Liver (tissue), 8 donors: ENCODE measurements at regions not wholly inside any gene's neighbourhood (a gene's known extent, or its start where the extent isn't known, plus 50 kb on each side); places are given as distances from the start of the nearest gene placed in this dataset.

Experiments used
- DNase-seq: peaks from one replicate; pipeline ENCODE4 v3.0.0-alpha.2; 2017; ENCODE audit warnings: low spot score
- H3K27ac ChIP-seq, 2 donors: one replicate each; pipeline ENCODE4 v1.7.0; 2013; ENCODE audit warnings: inconsistent platforms in 2 of 2, low read length in 2 of 2, control low read depth in 1 of 2, low read depth in 1 of 2, mild to moderate bottlenecking in 1 of 2
- H3K27me3 ChIP-seq, 4 donors: one replicate each; pipeline versions ENCODE4 v1.6.1 to v1.7.0; 2013; ENCODE audit warnings: low read length in 3 of 4, inconsistent platforms in 1 of 4, mild to moderate bottlenecking in 1 of 4, moderate library complexity in 1 of 4; ENCODE audit not compliant: control insufficient read depth in 4 of 4, insufficient read depth in 4 of 4
- H3K36me3 ChIP-seq, 4 donors: one replicate each; pipeline versions ENCODE4 v1.6.1 to v1.7.0; 2013; ENCODE audit warnings: low read length in 3 of 4, mild to moderate bottlenecking in 3 of 4, low read depth in 1 of 4, moderate library complexity in 1 of 4; ENCODE audit not compliant: control insufficient read depth in 4 of 4, insufficient read depth in 3 of 4
- H3K4me1 ChIP-seq, 4 donors: one replicate each; pipeline versions ENCODE4 v1.6.1 to v1.7.0; 2013; ENCODE audit warnings: low read length in 3 of 4, mild to moderate bottlenecking in 3 of 4, moderate library complexity in 1 of 4; ENCODE audit not compliant: control insufficient read depth in 4 of 4, insufficient read depth in 4 of 4
- H3K4me3 ChIP-seq, 3 donors: one replicate each; pipeline versions ENCODE4 v1.6.1 to v1.7.0; 2013; ENCODE audit warnings: low read length in 3 of 3, control low read depth in 1 of 3, low read depth in 1 of 3, mild to moderate bottlenecking in 1 of 3
- H3K9ac ChIP-seq, 2 donors: one replicate each; pipeline ENCODE4 v1.7.0; 2013; ENCODE audit warnings: low read length in 2 of 2, mild to moderate bottlenecking in 2 of 2, moderate library complexity in 2 of 2, control low read depth in 1 of 2, low read depth in 1 of 2
- H3K9me3 ChIP-seq, 4 donors: one replicate each; pipeline versions ENCODE4 v1.6.1 to v1.7.0; 2013; ENCODE audit warnings: low read length in 3 of 4; ENCODE audit not compliant: control insufficient read depth in 4 of 4
- ATF3 ChIP-seq: IDR thresholded peaks from 2 replicates; pipeline ENCODE4 v1.6.1; 2016; ENCODE audit warnings: antibody characterized with exemption
- CTCF ChIP-seq: fragments of 150-350 bp; IDR thresholded peaks from 2 replicates; pipeline ENCODE4 v1.5.1; 2017; ENCODE audit warnings: improper control_type of control experiment, low read depth, low read length; ENCODE audit not compliant: missing input control
- EGR1 ChIP-seq, 2 donors: IDR thresholded peaks; 2 replicates each; pipeline ENCODE4 v1.6.1; 2016 to 2018; ENCODE audit warnings: antibody characterized with exemption in 2 of 2, low read depth in 2 of 2
- FOXA1 ChIP-seq: IDR thresholded peaks from 2 replicates; pipeline ENCODE4 v1.6.1; 2016; ENCODE audit warnings: antibody characterized with exemption
- FOXA2 ChIP-seq: IDR thresholded peaks from 2 replicates; pipeline ENCODE4 v1.6.1; 2016; ENCODE audit warnings: antibody characterized with exemption
- GABPA ChIP-seq, 2 donors: IDR thresholded peaks in 1 of 2; conservative IDR thresholded peaks in 1 of 2; 2 replicates each; pipeline ENCODE4 v1.6.1; 2016; ENCODE audit warnings: antibody characterized with exemption in 2 of 2, mild to moderate bottlenecking in 1 of 2, moderate library complexity in 1 of 2
- HNF4A ChIP-seq, 2 donors: conservative IDR thresholded peaks; 2 replicates each; pipeline ENCODE4 v1.6.1; 2016; ENCODE audit warnings: antibody characterized with exemption in 2 of 2, mild to moderate bottlenecking in 2 of 2
- HNF4G ChIP-seq: IDR thresholded peaks from 2 replicates; pipeline ENCODE4 v1.6.1; 2016; ENCODE audit warnings: antibody characterized with exemption
- JUND ChIP-seq, 2 donors: IDR thresholded peaks; 2 replicates each; pipeline ENCODE4 v1.6.1; 2016; ENCODE audit warnings: antibody characterized with exemption in 2 of 2
- MAX ChIP-seq: IDR thresholded peaks from 2 replicates; pipeline ENCODE4 v1.6.1; 2016; ENCODE audit warnings: antibody characterized with exemption
- NR2F2 ChIP-seq: IDR thresholded peaks from 2 replicates; pipeline ENCODE4 v1.6.1; 2016; ENCODE audit warnings: antibody characterized with exemption
- RAD21 ChIP-seq, 2 donors: IDR thresholded peaks; 2 replicates each; pipeline ENCODE4 v1.6.1; 2016; ENCODE audit warnings: antibody characterized with exemption in 2 of 2, mild to moderate bottlenecking in 2 of 2
- RXRA ChIP-seq, 2 donors: IDR thresholded peaks; 2 replicates each; pipeline ENCODE4 v1.6.1; 2017 to 2018; ENCODE audit warnings: antibody characterized with exemption in 2 of 2, mild to moderate bottlenecking in 1 of 2
- SP1 ChIP-seq: IDR thresholded peaks from 2 replicates; pipeline ENCODE4 v1.6.1; 2018; ENCODE audit warnings: antibody characterized with exemption, mild to moderate bottlenecking
- TAF1 ChIP-seq: conservative IDR thresholded peaks from 2 replicates; pipeline ENCODE4 v1.6.1; 2016; ENCODE audit warnings: antibody characterized with exemption, mild to moderate bottlenecking
- YY1 ChIP-seq: IDR thresholded peaks from 2 replicates; pipeline ENCODE4 v1.6.1; 2016; ENCODE audit warnings: antibody characterized with exemption, mild to moderate bottlenecking
- WGBS: extraction: QIAGEN DNeasy Blood & Tissue Kit; methylation state at CpG from one replicate; pipeline ENCODE4 v1.1.7; 2013; 5-methylcytosine and 5-hydroxymethylcytosine counted together
- TF ChIP-seq, protein P1 (sequence below): IDR thresholded peaks from 2 replicates; pipeline ENCODE4 v1.6.1; 2016; ENCODE audit warnings: antibody characterized with exemption, mild to moderate bottlenecking
- TF ChIP-seq, protein P2 (sequence below): IDR thresholded peaks from 2 replicates; pipeline ENCODE4 v1.6.1; 2016; ENCODE audit warnings: antibody characterized with exemption
- donor health status: healthy.
- donor health status: healthy.
- donor health status: healthy.
- donor health status: healthy.
- donor health status: healthy.

DNA sequence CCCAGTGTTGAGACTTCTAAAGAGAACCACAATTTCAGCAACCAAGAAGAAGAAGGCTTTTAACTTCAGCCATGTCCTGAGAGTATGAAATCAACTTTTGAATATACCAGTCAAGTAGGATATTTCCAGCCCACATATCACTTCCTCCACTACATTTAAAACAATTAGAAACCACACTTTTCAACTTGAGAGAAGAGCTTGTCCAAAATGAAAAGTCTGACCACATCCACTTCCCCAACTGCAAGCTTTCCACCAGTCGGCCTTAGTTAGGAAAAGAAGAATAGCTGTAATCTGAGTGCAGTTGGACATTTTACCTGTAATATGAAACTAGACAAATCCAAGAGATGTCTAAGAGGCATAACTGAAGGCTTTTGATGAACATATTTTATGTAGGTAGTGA, 101.9 kb upstream of the SLC7A11 start:
- H3K36me3 ChIP-seq = no peaks in the 10 kb centered on the region
- 73% methylated on average over 1 of the region's 1 CpG for WGBS
- H3K4me1 ChIP-seq = no peaks in the 10 kb centered on the region
- H3K27ac ChIP-seq = no peak overlapping the region
- no peak for DNase-seq
- peaks cover 0 to 2% (median 0%) of the 10 kb centered on the region in 4 donors for H3K27me3 ChIP-seq
- no peak for TF ChIP-seq EGR1 (IDR thresholded peaks at IDR 0.05; ENCODE audit: low read depth in 2 of 2)
- no peak for TF ChIP-seq GABPA (IDR thresholded peaks at IDR 0.05 in 1 of 2, conservative IDR thresholded peaks at IDR 0.05 in 1 of 2)
- TF ChIP-seq MAX = no peak
- TF ChIP-seq TAF1 = no peak
- TF ChIP-seq YY1 = no peak
- TF ChIP-seq FOXA2 = no peak
- no peak for TF ChIP-seq HNF4G
- TF ChIP-seq, protein P1, sequence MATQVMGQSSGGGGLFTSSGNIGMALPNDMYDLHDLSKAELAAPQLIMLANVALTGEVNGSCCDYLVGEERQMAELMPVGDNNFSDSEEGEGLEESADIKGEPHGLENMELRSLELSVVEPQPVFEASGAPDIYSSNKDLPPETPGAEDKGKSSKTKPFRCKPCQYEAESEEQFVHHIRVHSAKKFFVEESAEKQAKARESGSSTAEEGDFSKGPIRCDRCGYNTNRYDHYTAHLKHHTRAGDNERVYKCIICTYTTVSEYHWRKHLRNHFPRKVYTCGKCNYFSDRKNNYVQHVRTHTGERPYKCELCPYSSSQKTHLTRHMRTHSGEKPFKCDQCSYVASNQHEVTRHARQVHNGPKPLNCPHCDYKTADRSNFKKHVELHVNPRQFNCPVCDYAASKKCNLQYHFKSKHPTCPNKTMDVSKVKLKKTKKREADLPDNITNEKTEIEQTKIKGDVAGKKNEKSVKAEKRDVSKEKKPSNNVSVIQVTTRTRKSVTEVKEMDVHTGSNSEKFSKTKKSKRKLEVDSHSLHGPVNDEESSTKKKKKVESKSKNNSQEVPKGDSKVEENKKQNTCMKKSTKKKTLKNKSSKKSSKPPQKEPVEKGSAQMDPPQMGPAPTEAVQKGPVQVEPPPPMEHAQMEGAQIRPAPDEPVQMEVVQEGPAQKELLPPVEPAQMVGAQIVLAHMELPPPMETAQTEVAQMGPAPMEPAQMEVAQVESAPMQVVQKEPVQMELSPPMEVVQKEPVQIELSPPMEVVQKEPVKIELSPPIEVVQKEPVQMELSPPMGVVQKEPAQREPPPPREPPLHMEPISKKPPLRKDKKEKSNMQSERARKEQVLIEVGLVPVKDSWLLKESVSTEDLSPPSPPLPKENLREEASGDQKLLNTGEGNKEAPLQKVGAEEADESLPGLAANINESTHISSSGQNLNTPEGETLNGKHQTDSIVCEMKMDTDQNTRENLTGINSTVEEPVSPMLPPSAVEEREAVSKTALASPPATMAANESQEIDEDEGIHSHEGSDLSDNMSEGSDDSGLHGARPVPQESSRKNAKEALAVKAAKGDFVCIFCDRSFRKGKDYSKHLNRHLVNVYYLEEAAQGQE = no peak
- TF ChIP-seq FOXA1 = no peak
- TF ChIP-seq SP1 = no peak
- no peak for TF ChIP-seq RXRA (IDR thresholded peaks at IDR 0.05)
- TF ChIP-seq HNF4A (conservative IDR thresholded peaks at IDR 0.05) = no peak
- TF ChIP-seq ATF3 = no peak
- no peak for TF ChIP-seq RAD21 (IDR thresholded peaks at IDR 0.05)
- no peak for TF ChIP-seq NR2F2
- TF ChIP-seq CTCF = no peak
- TF ChIP-seq, protein P2, sequence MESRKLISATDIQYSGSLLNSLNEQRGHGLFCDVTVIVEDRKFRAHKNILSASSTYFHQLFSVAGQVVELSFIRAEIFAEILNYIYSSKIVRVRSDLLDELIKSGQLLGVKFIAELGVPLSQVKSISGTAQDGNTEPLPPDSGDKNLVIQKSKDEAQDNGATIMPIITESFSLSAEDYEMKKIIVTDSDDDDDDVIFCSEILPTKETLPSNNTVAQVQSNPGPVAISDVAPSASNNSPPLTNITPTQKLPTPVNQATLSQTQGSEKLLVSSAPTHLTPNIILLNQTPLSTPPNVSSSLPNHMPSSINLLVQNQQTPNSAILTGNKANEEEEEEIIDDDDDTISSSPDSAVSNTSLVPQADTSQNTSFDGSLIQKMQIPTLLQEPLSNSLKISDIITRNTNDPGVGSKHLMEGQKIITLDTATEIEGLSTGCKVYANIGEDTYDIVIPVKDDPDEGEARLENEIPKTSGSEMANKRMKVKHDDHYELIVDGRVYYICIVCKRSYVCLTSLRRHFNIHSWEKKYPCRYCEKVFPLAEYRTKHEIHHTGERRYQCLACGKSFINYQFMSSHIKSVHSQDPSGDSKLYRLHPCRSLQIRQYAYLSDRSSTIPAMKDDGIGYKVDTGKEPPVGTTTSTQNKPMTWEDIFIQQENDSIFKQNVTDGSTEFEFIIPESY = no peak
- TF ChIP-seq JUND (IDR thresholded peaks at IDR 0.05) = no peak
- no peaks in the 10 kb centered on the region for H3K9me3 ChIP-seq
- H3K9ac ChIP-seq = no peak overlapping the region
- H3K4me3 ChIP-seq = no peak overlapping the region
